HepG2 (cell line): ENCODE measurements at regions not wholly inside any gene's neighbourhood (a gene's known extent, or its start where the extent isn't known, plus 50 kb on each side); places are given as distances from the start of the nearest gene placed in this dataset.

Source experiments
- CHCHD3 ChIP-seq: sonication (generic); formaldehyde crosslinking; IDR thresholded peaks from 2 replicates; pipeline ENCODE4 v1.8.0; 2022; ENCODE audit warnings: mild to moderate bottlenecking, missing genetic modification reagents, moderate library complexity
- CHD2 ChIP-seq: IDR thresholded peaks from 2 replicates; pipeline ENCODE4 v1.6.1; 2011; ENCODE audit warnings: low read depth, low read length, improper control_type of control experiment
- CREB1 ChIP-seq, 2 experiments: fragments of 450-650 bp in 1 of 2; IDR thresholded peaks; 2 replicates each; pipeline ENCODE4 v1.6.1; 2016 to 2017; ENCODE audit warnings: control low read depth in 1 of 2, mild to moderate bottlenecking in 1 of 2, missing compliant biosample characterization in 1 of 2, missing genetic modification characterization in 1 of 2
- EHMT2 ChIP-seq: fragments of 200-600 bp; sonication (generic); IDR thresholded peaks from 2 replicates; pipeline ENCODE4 v1.7.0; 2017; ENCODE audit warnings: antibody characterized with exemption, low read depth, low read length, borderline replicate concordance
- JUND ChIP-seq: sonication (generic); formaldehyde crosslinking; IDR thresholded peaks from 2 replicates; pipeline ENCODE4 v1.8.0; 2022; ENCODE audit warnings: mild to moderate bottlenecking, missing genetic modification reagents
- PHF8 ChIP-seq: sonication (generic); formaldehyde crosslinking; IDR thresholded peaks from 2 replicates; pipeline ENCODE4 v1.5.0; 2020; ENCODE audit warnings: missing genetic modification reagents
- POLR2AphosphoS5 ChIP-seq: IDR thresholded peaks from 2 replicates; pipeline ENCODE4 v1.6.1; 2012; ENCODE audit warnings: low read depth, low read length
- YY1 ChIP-seq: IDR thresholded peaks from 2 replicates; pipeline ENCODE4 v1.6.1; 2011; ENCODE audit warnings: low read length, low read depth, moderate library complexity, mild to moderate bottlenecking; ENCODE audit not compliant: insufficient read depth, insufficient replicate concordance
- ZNF331 ChIP-seq: sonication (generic); formaldehyde crosslinking; IDR thresholded peaks from 2 replicates; pipeline ENCODE4 v1.4.0; 2020; ENCODE audit warnings: missing genetic modification reagents
- ZNF33A ChIP-seq: sonication (generic); formaldehyde crosslinking; IDR thresholded peaks from 2 replicates; pipeline ENCODE4 v1.5.1; 2020; ENCODE audit warnings: missing genetic modification reagents, mild to moderate bottlenecking, moderate library complexity, borderline replicate concordance
- ZNF605 ChIP-seq: sonication (generic); formaldehyde crosslinking; IDR thresholded peaks from 2 replicates; pipeline ENCODE4 v1.8.0; 2022; ENCODE audit warnings: mild to moderate bottlenecking, missing genetic modification reagents
- TF ChIP-seq, protein P1 (sequence below): sonication (generic); formaldehyde crosslinking; IDR thresholded peaks from 2 replicates; pipeline ENCODE4 v1.5.0; 2020; ENCODE audit warnings: mild to moderate bottlenecking, missing genetic modification reagents
- TF ChIP-seq, protein P2 (sequence below): sonication (generic); formaldehyde crosslinking; IDR thresholded peaks from 2 replicates; pipeline ENCODE4 v1.4.0; 2020; ENCODE audit warnings: missing genetic modification reagents, mild to moderate bottlenecking, borderline replicate concordance

DNA sequence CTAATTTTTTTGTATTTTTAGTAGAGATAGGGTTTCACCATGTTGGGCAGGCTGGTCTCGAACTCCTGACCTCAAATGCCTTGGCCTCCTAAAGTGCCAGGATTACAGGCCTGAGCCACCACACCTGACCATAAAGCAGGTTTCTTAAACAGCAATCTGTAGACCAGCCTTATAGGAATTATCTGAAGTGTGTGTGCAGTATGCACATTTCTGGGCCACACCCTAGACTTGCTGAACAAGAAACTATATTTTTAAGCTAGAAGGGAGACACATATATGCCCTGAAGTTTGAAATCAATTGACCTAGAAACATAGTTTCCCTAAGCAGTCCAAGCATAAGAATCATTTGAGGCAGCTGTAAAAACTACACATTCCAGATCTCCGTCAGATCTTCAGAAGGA, 805.7 kb downstream of the TUSC7 start:
- TF ChIP-seq EHMT2 = no peak
- no peak for TF ChIP-seq CHCHD3 (CRISPR knock-in tag)
- no peak for TF ChIP-seq CREB1 (IDR thresholded peaks at IDR 0.05)
- TF ChIP-seq CREB1 (CRISPR knock-in tag; IDR thresholded peaks at IDR 0.05) = no peak
- TF ChIP-seq ZNF331 (CRISPR knock-in tag) = no peak
- TF ChIP-seq ZNF605 = no peak
- no peak for TF ChIP-seq YY1
- TF ChIP-seq PHF8 (CRISPR knock-in tag) = no peak
- TF ChIP-seq, protein P1, sequence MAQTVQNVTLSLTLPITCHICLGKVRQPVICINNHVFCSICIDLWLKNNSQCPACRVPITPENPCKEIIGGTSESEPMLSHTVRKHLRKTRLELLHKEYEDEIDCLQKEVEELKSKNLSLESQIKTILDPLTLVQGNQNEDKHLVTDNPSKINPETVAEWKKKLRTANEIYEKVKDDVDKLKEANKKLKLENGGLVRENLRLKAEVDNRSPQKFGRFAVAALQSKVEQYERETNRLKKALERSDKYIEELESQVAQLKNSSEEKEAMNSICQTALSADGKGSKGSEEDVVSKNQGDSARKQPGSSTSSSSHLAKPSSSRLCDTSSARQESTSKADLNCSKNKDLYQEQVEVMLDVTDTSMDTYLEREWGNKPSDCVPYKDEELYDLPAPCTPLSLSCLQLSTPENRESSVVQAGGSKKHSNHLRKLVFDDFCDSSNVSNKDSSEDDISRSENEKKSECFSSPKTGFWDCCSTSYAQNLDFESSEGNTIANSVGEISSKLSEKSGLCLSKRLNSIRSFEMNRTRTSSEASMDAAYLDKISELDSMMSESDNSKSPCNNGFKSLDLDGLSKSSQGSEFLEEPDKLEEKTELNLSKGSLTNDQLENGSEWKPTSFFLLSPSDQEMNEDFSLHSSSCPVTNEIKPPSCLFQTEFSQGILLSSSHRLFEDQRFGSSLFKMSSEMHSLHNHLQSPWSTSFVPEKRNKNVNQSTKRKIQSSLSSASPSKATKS (CRISPR knock-in tag) = no peak
- TF ChIP-seq, protein P2, sequence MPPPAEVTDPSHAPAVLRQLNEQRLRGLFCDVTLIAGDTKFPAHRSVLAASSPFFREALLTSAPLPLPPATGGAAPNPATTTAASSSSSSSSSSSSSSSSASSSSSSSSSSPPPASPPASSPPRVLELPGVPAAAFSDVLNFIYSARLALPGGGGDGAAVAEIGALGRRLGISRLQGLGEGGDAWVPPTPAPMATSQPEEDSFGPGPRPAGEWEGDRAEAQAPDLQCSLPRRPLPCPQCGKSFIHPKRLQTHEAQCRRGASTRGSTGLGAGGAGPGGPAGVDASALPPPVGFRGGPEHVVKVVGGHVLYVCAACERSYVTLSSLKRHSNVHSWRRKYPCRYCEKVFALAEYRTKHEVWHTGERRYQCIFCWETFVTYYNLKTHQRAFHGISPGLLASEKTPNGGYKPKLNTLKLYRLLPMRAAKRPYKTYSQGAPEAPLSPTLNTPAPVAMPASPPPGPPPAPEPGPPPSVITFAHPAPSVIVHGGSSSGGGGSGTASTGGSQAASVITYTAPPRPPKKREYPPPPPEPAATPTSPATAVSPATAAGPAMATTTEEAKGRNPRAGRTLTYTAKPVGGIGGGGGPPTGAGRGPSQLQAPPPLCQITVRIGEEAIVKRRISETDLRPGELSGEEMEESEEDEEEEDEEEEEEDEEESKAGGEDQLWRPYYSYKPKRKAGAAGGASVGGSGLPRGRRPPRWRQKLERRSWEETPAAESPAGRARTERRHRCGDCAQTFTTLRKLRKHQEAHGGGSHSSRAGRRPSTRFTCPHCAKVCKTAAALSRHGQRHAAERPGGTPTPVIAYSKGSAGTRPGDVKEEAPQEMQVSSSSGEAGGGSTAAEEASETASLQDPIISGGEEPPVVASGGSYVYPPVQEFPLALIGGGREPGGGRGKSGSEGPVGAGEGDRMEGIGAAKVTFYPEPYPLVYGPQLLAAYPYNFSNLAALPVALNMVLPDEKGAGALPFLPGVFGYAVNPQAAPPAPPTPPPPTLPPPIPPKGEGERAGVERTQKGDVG = no peak
- no peak for TF ChIP-seq ZNF33A (CRISPR knock-in tag)
- no peak for TF ChIP-seq POLR2AphosphoS5
- no peak for TF ChIP-seq JUND (CRISPR knock-in tag)
- TF ChIP-seq CHD2 = no peak
